Fibroblast of lung (primary cell): ENCODE measurements at regions not wholly inside any gene's neighbourhood (a gene's known extent, or its start where the extent isn't known, plus 50 kb on each side); places are given as distances from the start of the nearest gene placed in this dataset.

Experiments used
- DNase-seq, 2 donors: peaks; one replicate each; pipeline versions ENCODE4 v3.0.0 to v3.0.0-alpha.2; 2010; ENCODE audit warnings: low read depth in 2 of 2
- H2AFZ ChIP-seq: 2 replicates; pipeline ENCODE4 v1.5.1; 2012; ENCODE audit warnings: low read length, control low read depth, inconsistent platforms
- H3K27ac ChIP-seq: 2 replicates; pipeline ENCODE4 v1.5.1; 2011; ENCODE audit warnings: low read length, control low read depth; ENCODE audit not compliant: insufficient read depth
- H3K27me3 ChIP-seq: 2 replicates; pipeline ENCODE4 v1.5.1; 2011; ENCODE audit warnings: mild to moderate bottlenecking, low read length; ENCODE audit not compliant: control insufficient read depth, insufficient read depth
- H3K36me3 ChIP-seq: 2 replicates; pipeline ENCODE4 v1.5.1; 2011; ENCODE audit warnings: low read length; ENCODE audit not compliant: control insufficient read depth, insufficient read depth
- H3K4me1 ChIP-seq: 2 replicates; pipeline ENCODE4 v1.5.1; 2011; ENCODE audit warnings: low read length; ENCODE audit not compliant: control insufficient read depth, insufficient read depth; ENCODE audit errors: extremely low read depth
- H3K4me2 ChIP-seq: 2 replicates; pipeline ENCODE4 v1.5.1; 2011; ENCODE audit warnings: low read length, control low read depth; ENCODE audit not compliant: insufficient read depth; ENCODE audit errors: extremely low read depth
- H3K4me3 ChIP-seq, 4 experiments: fragments of 200-600 bp in 1 of 4; sonication (generic) in 1 of 4; replicated peaks in 1 of 4; 2 replicates each; pipeline ENCODE4 v1.5.1; 2011 to 2016; ENCODE audit warnings: low read length in 4 of 4, low read depth in 3 of 4, mild to moderate bottlenecking in 3 of 4, control low read depth in 2 of 4, inconsistent platforms in 1 of 4, mixed read lengths in 1 of 4; ENCODE audit not compliant: insufficient read depth in 1 of 4; ENCODE audit errors: control extremely low read depth in 1 of 4
- H3K79me2 ChIP-seq: 2 replicates; pipeline ENCODE4 v1.5.1; 2012; ENCODE audit warnings: mild to moderate bottlenecking, low read length, inconsistent platforms; ENCODE audit not compliant: control insufficient read depth, insufficient read depth
- H3K9ac ChIP-seq: 2 replicates; pipeline ENCODE4 v1.5.1; 2011; ENCODE audit warnings: mild to moderate bottlenecking, low read length, control low read depth; ENCODE audit not compliant: insufficient read depth
- H3K9me3 ChIP-seq: 2 replicates; pipeline ENCODE4 v1.5.1; 2012; ENCODE audit warnings: low read depth, low read length; ENCODE audit not compliant: control insufficient read depth, insufficient read depth
- H4K20me1 ChIP-seq: 2 replicates; pipeline ENCODE4 v1.5.1; 2011; ENCODE audit warnings: low read length; ENCODE audit not compliant: control insufficient read depth, insufficient read depth; ENCODE audit errors: extremely low read depth
- CTCF ChIP-seq, 2 donors: IDR thresholded peaks in 1 of 2; conservative IDR thresholded peaks in 1 of 2; 1 replicate in 1 of 2; 2 replicates in 1 of 2; pipeline ENCODE4 v1.5.1; 2011 to 2012; ENCODE audit warnings: low read length in 2 of 2, control low read depth in 1 of 2, inconsistent platforms in 1 of 2, low read depth in 1 of 2, mild to moderate bottlenecking in 1 of 2
- EZH2 ChIP-seq: IDR thresholded peaks from 2 replicates; pipeline ENCODE4 v1.5.1; 2012; ENCODE audit warnings: low read length, control low read depth, mild to moderate bottlenecking; ENCODE audit errors: missing control alignments

DNA sequence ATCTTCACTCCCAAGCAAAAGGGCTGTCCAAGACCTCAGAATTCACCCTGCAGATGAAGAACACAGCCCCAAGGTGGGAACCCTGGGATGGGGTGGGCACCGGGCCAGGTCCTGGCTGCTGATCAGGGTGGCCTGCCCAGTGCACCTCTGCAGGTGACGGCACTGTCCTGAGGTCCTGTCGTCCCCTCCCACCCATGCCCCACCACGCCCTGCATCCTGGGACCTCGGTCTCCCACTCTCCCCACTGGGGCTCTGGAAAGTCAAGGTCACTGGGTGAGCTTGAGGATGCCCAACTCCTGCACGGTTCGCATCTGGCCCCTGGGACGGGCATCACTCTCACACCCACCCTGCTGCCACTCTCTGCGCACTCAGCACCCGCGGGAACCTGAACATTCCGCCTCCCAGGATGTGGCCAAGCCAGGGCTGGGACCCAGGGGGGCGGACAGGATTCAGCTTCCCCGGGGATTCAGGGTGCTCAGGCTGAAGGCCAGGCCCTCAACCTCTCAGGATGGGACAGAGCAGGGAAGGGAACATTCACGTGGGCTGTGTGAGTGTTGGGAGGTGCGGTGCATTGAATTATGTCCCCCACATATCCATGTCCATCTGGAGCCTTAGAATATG is 115.9 kb downstream of the CPZ start:
- no peaks in the 10 kb centered on the region for H3K27me3 ChIP-seq
- no peak for TF ChIP-seq EZH2
- TF ChIP-seq CTCF (conservative IDR thresholded peaks at IDR 0.05 in 1 of 2, IDR thresholded peaks at IDR 0.05 in 1 of 2; ENCODE audit: low read depth in 1 of 2, low read length in 2 of 2): no peak
- H3K36me3 ChIP-seq: no peaks in the 10 kb centered on the region
- H3K27ac ChIP-seq: no peak overlapping the region
- no peak overlapping the region for H3K4me3 ChIP-seq
- H2AFZ ChIP-seq: no peak overlapping the region
- no peak overlapping the region for H3K4me2 ChIP-seq
- no peaks in the 10 kb centered on the region for H4K20me1 ChIP-seq
- no peak for DNase-seq
- H3K9me3 ChIP-seq: no peaks in the 10 kb centered on the region
- H3K9ac ChIP-seq: no peak overlapping the region
- no peaks in the 10 kb centered on the region for H3K4me1 ChIP-seq
- no peaks in the 10 kb centered on the region for H3K79me2 ChIP-seq

DNA sequence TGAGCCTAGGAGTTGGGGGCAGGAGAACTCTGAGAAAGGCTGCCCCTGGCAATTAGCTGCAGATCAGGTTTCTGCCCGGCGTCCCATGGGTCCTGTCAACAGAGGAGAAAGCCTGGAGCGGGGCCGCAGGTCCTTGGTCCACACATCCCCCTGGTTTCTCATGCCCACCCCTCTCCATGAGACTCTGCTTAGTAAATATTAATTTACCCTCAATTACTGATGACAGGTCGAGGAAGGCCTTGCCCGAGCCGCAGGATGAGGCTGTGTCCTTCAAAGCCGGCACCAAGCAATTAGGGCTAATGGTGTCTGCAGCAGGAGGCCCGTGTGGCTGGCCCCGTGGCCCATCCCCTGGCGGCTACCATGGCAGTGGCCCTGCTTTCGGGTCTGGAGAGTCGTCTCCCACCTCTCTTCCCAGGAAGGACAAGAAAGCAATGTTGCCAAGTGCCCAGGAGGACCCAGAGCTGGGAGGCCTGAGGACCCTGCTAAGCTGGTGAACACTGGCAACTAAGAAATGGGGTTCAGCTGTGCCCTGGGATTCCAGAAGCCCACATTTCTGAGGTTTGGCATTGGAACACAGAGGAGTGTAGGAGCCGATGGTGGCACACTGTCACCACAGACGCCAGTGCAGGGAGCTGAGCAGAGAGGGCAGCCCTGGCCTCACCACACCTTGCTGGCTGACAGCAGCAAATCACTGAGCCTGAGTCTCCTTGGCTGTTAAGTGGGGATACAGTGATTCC is 114.6 kb downstream of the CPZ start:
- Histone ChIP-seq H3K9ac (no peak overlapping the region), H2AFZ (no peak overlapping the region), H3K27me3 (no peaks in the 10 kb centered on the region), H3K4me1 (no peaks in the 10 kb centered on the region), H3K36me3 (no peaks in the 10 kb centered on the region), H3K4me2 (no peak overlapping the region), H3K9me3 (no peaks in the 10 kb centered on the region), H3K79me2 (no peaks in the 10 kb centered on the region), H4K20me1 (no peaks in the 10 kb centered on the region), H3K27ac (no peak overlapping the region), H3K4me3 (no peak overlapping the region)
- TF ChIP-seq CTCF (conservative IDR thresholded peaks at IDR 0.05 in 1 of 2, IDR thresholded peaks at IDR 0.05 in 1 of 2; ENCODE audit: low read depth in 1 of 2, low read length in 2 of 2) (no peak), EZH2 (no peak)
- no peak for DNase-seq

GRCh38 chr4:8706216-8707044 is 113.9 kb downstream of the CPZ start:
- TF ChIP-seq EZH2: no peak
- no peak for TF ChIP-seq CTCF (conservative IDR thresholded peaks at IDR 0.05 in 1 of 2, IDR thresholded peaks at IDR 0.05 in 1 of 2; ENCODE audit: low read depth in 1 of 2, low read length in 2 of 2)
- Histone ChIP-seq H4K20me1 (no peaks in the 10 kb centered on the region), H3K4me1 (no peaks in the 10 kb centered on the region), H3K27me3 (no peaks in the 10 kb centered on the region), H3K4me3 (no peak overlapping the region), H3K36me3 (no peaks in the 10 kb centered on the region), H3K27ac (no peak overlapping the region), H3K4me2 (no peak overlapping the region), H3K9me3 (no peaks in the 10 kb centered on the region), H3K79me2 (no peaks in the 10 kb centered on the region), H3K9ac (no peak overlapping the region), H2AFZ (no peak overlapping the region)
- no peak for DNase-seq
